HepG2 (cell line): ENCODE measurements at regions not wholly inside any gene's neighbourhood (a gene's known extent, or its start where the extent isn't known, plus 50 kb on each side); places are given as distances from the start of the nearest gene placed in this dataset.
A peak's percentile ranks its signal among the peaks of the same experiment; 100 is the strongest.

Experiments
- ARNT ChIP-seq: fragments of 450-650 bp; IDR thresholded peaks from 2 replicates; pipeline ENCODE4 v1.6.1; 2017
- DR1 ChIP-seq: sonication (generic); formaldehyde crosslinking; IDR thresholded peaks from 2 replicates; pipeline ENCODE4 v1.8.0; 2021; ENCODE audit warnings: mild to moderate bottlenecking, missing genetic modification reagents, inconsistent platforms
- GABPB1 ChIP-seq: IDR thresholded peaks from 2 replicates; pipeline ENCODE4 v1.6.1; 2016; ENCODE audit warnings: mild to moderate bottlenecking, missing genetic modification reagents, moderate library complexity, missing compliant biosample characterization
- HIVEP1 ChIP-seq: sonication (generic); formaldehyde crosslinking; IDR thresholded peaks from 2 replicates; pipeline ENCODE4 v1.4.0; 2020; ENCODE audit warnings: mild to moderate bottlenecking, missing genetic modification reagents
- MEF2D ChIP-seq: sonication (generic); formaldehyde crosslinking; IDR thresholded peaks from 2 replicates; pipeline ENCODE4 v1.5.1; 2020; ENCODE audit warnings: mild to moderate bottlenecking, missing genetic modification reagents
- NFKB2 ChIP-seq: sonication (generic); formaldehyde crosslinking; IDR thresholded peaks from 2 replicates; pipeline ENCODE4 v1.4.0; 2020; ENCODE audit warnings: missing genetic modification reagents, borderline replicate concordance
- NFYC ChIP-seq: IDR thresholded peaks from 2 replicates; pipeline ENCODE4 v1.6.1; 2016; ENCODE audit warnings: missing genetic modification reagents, missing compliant biosample characterization
- SETDB1 ChIP-seq: sonication (generic); formaldehyde crosslinking; IDR thresholded peaks from 2 replicates; pipeline ENCODE4 v1.5.1; 2020; ENCODE audit warnings: missing genetic modification reagents, mild to moderate bottlenecking, borderline replicate concordance
- SOX6 ChIP-seq, 2 experiments: fragments of 450-650 bp in 1 of 2; sonication (generic) in 1 of 2; formaldehyde crosslinking in 1 of 2; IDR thresholded peaks; 2 replicates each; pipeline versions ENCODE4 v1.4.0 to v1.6.1; 2017 to 2020; ENCODE audit warnings: antibody characterized with exemption in 1 of 2, mild to moderate bottlenecking in 1 of 2, missing genetic modification reagents in 1 of 2
- SP140L ChIP-seq: sonication (generic); formaldehyde crosslinking; IDR thresholded peaks from 2 replicates; pipeline ENCODE4 v1.4.0; 2020; ENCODE audit warnings: missing genetic modification reagents, borderline replicate concordance
- TAF1 ChIP-seq: sonication (generic); formaldehyde crosslinking; IDR thresholded peaks from 2 replicates; pipeline ENCODE4 v1.4.0; 2020; ENCODE audit warnings: missing genetic modification reagents
- THAP11 ChIP-seq: IDR thresholded peaks from 2 replicates; pipeline ENCODE4 v1.6.1; 2016; ENCODE audit warnings: missing biosample characterization, missing genetic modification reagents
- ZNF207 ChIP-seq: fragments of 450-650 bp; IDR thresholded peaks from 2 replicates; pipeline ENCODE4 v1.6.1; 2016; ENCODE audit warnings: antibody characterized with exemption, borderline replicate concordance
- ZNF337 ChIP-seq: sonication (generic); formaldehyde crosslinking; IDR thresholded peaks from 2 replicates; pipeline ENCODE4 v1.5.1; 2020; ENCODE audit warnings: missing genetic modification reagents, low read depth, mild to moderate bottlenecking, borderline replicate concordance
- ZNF816 ChIP-seq: sonication (generic); formaldehyde crosslinking; IDR thresholded peaks from 2 replicates; pipeline ENCODE4 v1.8.0; 2022; ENCODE audit warnings: missing genetic modification reagents, mild to moderate bottlenecking, borderline replicate concordance
- ZSCAN29 ChIP-seq: sonication (generic); formaldehyde crosslinking; conservative IDR thresholded peaks from 2 replicates; pipeline ENCODE4 v1.4.0; 2020; ENCODE audit warnings: mild to moderate bottlenecking, missing genetic modification reagents
- TF ChIP-seq, protein P1 (sequence below): sonication (generic); formaldehyde crosslinking; IDR thresholded peaks from 2 replicates; pipeline ENCODE4 v1.8.0; 2022; ENCODE audit warnings: mild to moderate bottlenecking, missing genetic modification reagents, moderate library complexity
- TF ChIP-seq, protein P2 (sequence below): sonication (generic); formaldehyde crosslinking; conservative IDR thresholded peaks from 2 replicates; pipeline ENCODE4 v1.8.0; 2022; ENCODE audit warnings: low read depth, missing genetic modification reagents
- TF ChIP-seq, protein P3 (sequence below): sonication (generic); formaldehyde crosslinking; IDR thresholded peaks from 2 replicates; pipeline ENCODE4 v1.5.1; 2020; ENCODE audit warnings: missing genetic modification reagents, mild to moderate bottlenecking, borderline replicate concordance
- TF ChIP-seq, protein P4 (sequence below): sonication (generic); formaldehyde crosslinking; IDR thresholded peaks from 2 replicates; pipeline ENCODE4 v1.4.0; 2020; ENCODE audit warnings: low read depth, mild to moderate bottlenecking, missing genetic modification reagents
- TF ChIP-seq, protein P5 (sequence below): sonication (generic); formaldehyde crosslinking; conservative IDR thresholded peaks from 2 replicates; pipeline ENCODE4 v1.8.1; 2023; ENCODE audit warnings: missing genetic modification reagents

DNA sequence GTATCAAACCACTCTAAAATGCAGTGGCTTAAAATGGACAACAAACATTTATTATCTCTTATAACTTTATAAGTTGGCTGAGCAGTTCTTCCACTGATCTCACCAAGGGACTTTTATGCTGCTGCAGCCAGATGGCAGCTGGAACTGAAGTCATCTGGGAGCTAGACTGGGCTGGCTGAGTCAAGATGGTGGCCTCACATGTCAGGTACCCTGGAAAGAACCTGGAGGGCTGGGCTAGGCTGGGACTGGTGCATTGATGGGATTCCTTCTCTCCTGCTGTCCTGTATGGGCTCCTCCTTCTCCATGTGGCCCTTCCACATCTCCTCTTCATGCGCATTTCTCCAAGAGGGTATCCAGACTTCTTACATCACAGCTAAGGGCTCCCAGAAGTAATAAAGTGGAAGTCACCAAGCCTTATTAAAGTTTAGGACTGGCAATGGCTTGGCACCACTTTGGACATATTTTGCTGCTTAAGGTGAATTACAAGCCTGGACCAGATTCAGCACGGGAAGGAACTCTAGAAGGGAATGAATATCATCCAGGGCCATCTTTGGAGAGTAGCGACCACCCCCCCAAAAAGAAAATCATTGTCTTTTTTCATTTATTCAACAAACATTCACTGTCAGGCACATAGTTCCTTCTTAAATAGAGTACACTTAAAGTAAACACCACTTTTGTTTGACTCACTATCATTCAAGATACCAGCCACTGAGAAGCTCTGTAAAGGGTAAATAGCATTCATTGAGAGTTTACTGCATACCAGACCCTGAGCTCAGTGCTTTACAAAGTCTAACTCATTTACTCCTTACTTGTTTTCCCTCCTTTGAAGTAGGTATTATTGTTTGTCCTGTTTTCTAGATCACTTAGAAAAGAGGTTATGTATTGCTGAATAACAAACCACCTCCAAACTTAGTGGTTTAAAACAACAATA is 138.0 kb downstream of the ZFP36L2 start (continued):
- TF ChIP-seq HIVEP1 (CRISPR knock-in tag) (no peak), ARNT (no peak), TAF1 (no peak), MEF2D (CRISPR knock-in tag) (peak; percentile 66; the same call in 1 of the 2 replicates), SP140L (CRISPR knock-in tag) (peak; percentile 27; the same call in 1 of the 2 replicates), SETDB1 (no peak), THAP11 (CRISPR knock-in tag) (peak; percentile 39; the same call in 1 of the 2 replicates), SOX6 (IDR thresholded peaks at IDR 0.05) (no peak), SOX6 (CRISPR knock-in tag; IDR thresholded peaks at IDR 0.05) (peak; percentile 96), ZNF207 (no peak), ZNF816 (CRISPR knock-in tag) (no peak), ZSCAN29 (CRISPR knock-in tag) (no peak), GABPB1 (no peak), NFYC (CRISPR knock-in tag) (no peak; the same call in 1 of the 2 replicates), ZNF337 (no peak), NFKB2 (CRISPR knock-in tag) (no peak), DR1 (CRISPR knock-in tag) (no peak)
- TF ChIP-seq, protein P1, sequence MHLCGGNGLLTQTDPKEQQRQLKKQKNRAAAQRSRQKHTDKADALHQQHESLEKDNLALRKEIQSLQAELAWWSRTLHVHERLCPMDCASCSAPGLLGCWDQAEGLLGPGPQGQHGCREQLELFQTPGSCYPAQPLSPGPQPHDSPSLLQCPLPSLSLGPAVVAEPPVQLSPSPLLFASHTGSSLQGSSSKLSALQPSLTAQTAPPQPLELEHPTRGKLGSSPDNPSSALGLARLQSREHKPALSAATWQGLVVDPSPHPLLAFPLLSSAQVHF (CRISPR knock-in tag), result no peak
- TF ChIP-seq, protein P2, sequence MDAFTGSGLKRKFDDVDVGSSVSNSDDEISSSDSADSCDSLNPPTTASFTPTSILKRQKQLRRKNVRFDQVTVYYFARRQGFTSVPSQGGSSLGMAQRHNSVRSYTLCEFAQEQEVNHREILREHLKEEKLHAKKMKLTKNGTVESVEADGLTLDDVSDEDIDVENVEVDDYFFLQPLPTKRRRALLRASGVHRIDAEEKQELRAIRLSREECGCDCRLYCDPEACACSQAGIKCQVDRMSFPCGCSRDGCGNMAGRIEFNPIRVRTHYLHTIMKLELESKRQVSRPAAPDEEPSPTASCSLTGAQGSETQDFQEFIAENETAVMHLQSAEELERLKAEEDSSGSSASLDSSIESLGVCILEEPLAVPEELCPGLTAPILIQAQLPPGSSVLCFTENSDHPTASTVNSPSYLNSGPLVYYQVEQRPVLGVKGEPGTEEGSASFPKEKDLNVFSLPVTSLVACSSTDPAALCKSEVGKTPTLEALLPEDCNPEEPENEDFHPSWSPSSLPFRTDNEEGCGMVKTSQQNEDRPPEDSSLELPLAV (CRISPR knock-in tag), result no peak
- TF ChIP-seq, protein P3, sequence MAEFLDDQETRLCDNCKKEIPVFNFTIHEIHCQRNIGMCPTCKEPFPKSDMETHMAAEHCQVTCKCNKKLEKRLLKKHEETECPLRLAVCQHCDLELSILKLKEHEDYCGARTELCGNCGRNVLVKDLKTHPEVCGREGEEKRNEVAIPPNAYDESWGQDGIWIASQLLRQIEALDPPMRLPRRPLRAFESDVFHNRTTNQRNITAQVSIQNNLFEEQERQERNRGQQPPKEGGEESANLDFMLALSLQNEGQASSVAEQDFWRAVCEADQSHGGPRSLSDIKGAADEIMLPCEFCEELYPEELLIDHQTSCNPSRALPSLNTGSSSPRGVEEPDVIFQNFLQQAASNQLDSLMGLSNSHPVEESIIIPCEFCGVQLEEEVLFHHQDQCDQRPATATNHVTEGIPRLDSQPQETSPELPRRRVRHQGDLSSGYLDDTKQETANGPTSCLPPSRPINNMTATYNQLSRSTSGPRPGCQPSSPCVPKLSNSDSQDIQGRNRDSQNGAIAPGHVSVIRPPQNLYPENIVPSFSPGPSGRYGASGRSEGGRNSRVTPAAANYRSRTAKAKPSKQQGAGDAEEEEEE (CRISPR knock-in tag), result no peak
- TF ChIP-seq, protein P4, sequence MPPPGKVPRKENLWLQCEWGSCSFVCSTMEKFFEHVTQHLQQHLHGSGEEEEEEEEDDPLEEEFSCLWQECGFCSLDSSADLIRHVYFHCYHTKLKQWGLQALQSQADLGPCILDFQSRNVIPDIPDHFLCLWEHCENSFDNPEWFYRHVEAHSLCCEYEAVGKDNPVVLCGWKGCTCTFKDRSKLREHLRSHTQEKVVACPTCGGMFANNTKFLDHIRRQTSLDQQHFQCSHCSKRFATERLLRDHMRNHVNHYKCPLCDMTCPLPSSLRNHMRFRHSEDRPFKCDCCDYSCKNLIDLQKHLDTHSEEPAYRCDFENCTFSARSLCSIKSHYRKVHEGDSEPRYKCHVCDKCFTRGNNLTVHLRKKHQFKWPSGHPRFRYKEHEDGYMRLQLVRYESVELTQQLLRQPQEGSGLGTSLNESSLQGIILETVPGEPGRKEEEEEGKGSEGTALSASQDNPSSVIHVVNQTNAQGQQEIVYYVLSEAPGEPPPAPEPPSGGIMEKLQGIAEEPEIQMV (CRISPR knock-in tag), result no peak
- TF ChIP-seq, protein P5, sequence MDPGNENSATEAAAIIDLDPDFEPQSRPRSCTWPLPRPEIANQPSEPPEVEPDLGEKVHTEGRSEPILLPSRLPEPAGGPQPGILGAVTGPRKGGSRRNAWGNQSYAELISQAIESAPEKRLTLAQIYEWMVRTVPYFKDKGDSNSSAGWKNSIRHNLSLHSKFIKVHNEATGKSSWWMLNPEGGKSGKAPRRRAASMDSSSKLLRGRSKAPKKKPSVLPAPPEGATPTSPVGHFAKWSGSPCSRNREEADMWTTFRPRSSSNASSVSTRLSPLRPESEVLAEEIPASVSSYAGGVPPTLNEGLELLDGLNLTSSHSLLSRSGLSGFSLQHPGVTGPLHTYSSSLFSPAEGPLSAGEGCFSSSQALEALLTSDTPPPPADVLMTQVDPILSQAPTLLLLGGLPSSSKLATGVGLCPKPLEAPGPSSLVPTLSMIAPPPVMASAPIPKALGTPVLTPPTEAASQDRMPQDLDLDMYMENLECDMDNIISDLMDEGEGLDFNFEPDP (CRISPR knock-in tag), result no peak
